ENCODE measurements at regions not wholly inside any gene's neighbourhood (a gene's known extent, or its start where the extent isn't known, plus 50 kb on each side); places are given as distances from the start of the nearest gene placed in this dataset.

- no peaks in the 10 kb centered on the region for H3K36me3 ChIP-seq
- TF ChIP-seq, protein P1, sequence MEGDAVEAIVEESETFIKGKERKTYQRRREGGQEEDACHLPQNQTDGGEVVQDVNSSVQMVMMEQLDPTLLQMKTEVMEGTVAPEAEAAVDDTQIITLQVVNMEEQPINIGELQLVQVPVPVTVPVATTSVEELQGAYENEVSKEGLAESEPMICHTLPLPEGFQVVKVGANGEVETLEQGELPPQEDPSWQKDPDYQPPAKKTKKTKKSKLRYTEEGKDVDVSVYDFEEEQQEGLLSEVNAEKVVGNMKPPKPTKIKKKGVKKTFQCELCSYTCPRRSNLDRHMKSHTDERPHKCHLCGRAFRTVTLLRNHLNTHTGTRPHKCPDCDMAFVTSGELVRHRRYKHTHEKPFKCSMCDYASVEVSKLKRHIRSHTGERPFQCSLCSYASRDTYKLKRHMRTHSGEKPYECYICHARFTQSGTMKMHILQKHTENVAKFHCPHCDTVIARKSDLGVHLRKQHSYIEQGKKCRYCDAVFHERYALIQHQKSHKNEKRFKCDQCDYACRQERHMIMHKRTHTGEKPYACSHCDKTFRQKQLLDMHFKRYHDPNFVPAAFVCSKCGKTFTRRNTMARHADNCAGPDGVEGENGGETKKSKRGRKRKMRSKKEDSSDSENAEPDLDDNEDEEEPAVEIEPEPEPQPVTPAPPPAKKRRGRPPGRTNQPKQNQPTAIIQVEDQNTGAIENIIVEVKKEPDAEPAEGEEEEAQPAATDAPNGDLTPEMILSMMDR (IDR thresholded peaks at IDR 0.05): no peak
Observed at GRCh38 chr17:16881239-16881924, 90.5 kb downstream of the TNFRSF13B start.

GRCh38 chr17:16880843-16881230 lies 91.1 kb downstream of the TNFRSF13B start:
- intact Hi-C loops (cut with DNase I): no loop called here
- H3K36me3 ChIP-seq: no peaks in the 10 kb centered on the region
- no peaks in the 10 kb centered on the region for H3K9me3 ChIP-seq
- H3K27me3 ChIP-seq (ENCODE audit: low read depth): peaks cover 8% of the 10 kb centered on the region
- no peak overlapping the region for H3K4me3 ChIP-seq
- TF ChIP-seq, protein P1 (IDR thresholded peaks at IDR 0.05): no peak
- no peak overlapping the region for H3K27ac ChIP-seq
- no peak for ATAC-seq
- H3K4me1 ChIP-seq: no peaks in the 10 kb centered on the region
- DNase-seq: no peak

More at GRCh38 chr17:16881239-16881924, 90.5 kb downstream of the TNFRSF13B start:
- Histone ChIP-seq H3K4me1 (no peaks in the 10 kb centered on the region), H3K27me3 (ENCODE audit: low read depth) (peaks cover 8% of the 10 kb centered on the region), H3K4me3 (no peak overlapping the region), H3K27ac (no peak overlapping the region), H3K9me3 (no peaks in the 10 kb centered on the region)
- DNase-seq (no peak), ATAC-seq (peak in 1 of 2 donors; percentile 20)
- intact Hi-C loops (cut with DNase I): no loop called here

GRCh38 chr17:16880121-16880842 lies 91.6 kb downstream of the TNFRSF13B start:
- TF ChIP-seq, protein P1 (IDR thresholded peaks at IDR 0.05): no peak
- ATAC-seq (no peak), DNase-seq (no peak)
- no peaks in the 10 kb centered on the region for H3K36me3 ChIP-seq
- H3K4me3 ChIP-seq: no peak overlapping the region
- H3K27me3 ChIP-seq (ENCODE audit: low read depth): peaks cover 8% of the 10 kb centered on the region
- intact Hi-C loops (cut with DNase I): no loop called here
- no peak overlapping the region for H3K27ac ChIP-seq
- H3K4me1 ChIP-seq: no peaks in the 10 kb centered on the region
- no peaks in the 10 kb centered on the region for H3K9me3 ChIP-seq

- DNase-seq: no peak
- TF ChIP-seq, protein P1 (IDR thresholded peaks at IDR 0.05): no peak
- no peak for ATAC-seq
Observed at GRCh38 chr17:16879686-16880085, 92.2 kb downstream of the TNFRSF13B start.

GRCh38 chr17:16878606-16879005 lies 93.3 kb downstream of the TNFRSF13B start:
- no peak overlapping the region for H3K4me3 ChIP-seq
- no peak for DNase-seq
- TF ChIP-seq, protein P1 (IDR thresholded peaks at IDR 0.05): no peak

More at GRCh38 chr17:16879686-16880085, 92.2 kb downstream of the TNFRSF13B start:
- Histone ChIP-seq H3K4me1 (no peaks in the 10 kb centered on the region), H3K4me3 (no peak overlapping the region), H3K27ac (no peak overlapping the region), H3K9me3 (no peaks in the 10 kb centered on the region), H3K36me3 (no peaks in the 10 kb centered on the region), H3K27me3 (ENCODE audit: low read depth) (peaks cover 8% of the 10 kb centered on the region)
- intact Hi-C loops (cut with DNase I): no loop called here

More at GRCh38 chr17:16878606-16879005, 93.3 kb downstream of the TNFRSF13B start:
- H3K4me1 ChIP-seq: no peaks in the 10 kb centered on the region
- no peak overlapping the region for H3K27ac ChIP-seq
- no peak for ATAC-seq
- H3K9me3 ChIP-seq: no peaks in the 10 kb centered on the region
- H3K36me3 ChIP-seq: no peaks in the 10 kb centered on the region
- peaks cover 8% of the 10 kb centered on the region for H3K27me3 ChIP-seq (ENCODE audit: low read depth)
- intact Hi-C loops (cut with DNase I): no loop called here

All from lower lobe of right lung (tissue), 2 donors.